ENCODE measurements at regions not wholly inside any gene's neighbourhood (a gene's known extent, or its start where the extent isn't known, plus 50 kb on each side); places are given as distances from the start of the nearest gene placed in this dataset.

GRCh38 chr3:72316501-72317279 is 531.6 kb downstream of the SHQ1 start:
- Histone ChIP-seq H3K27me3 (ENCODE audit: insufficient read depth, low read length) (no peaks in the 10 kb centered on the region), H3K14ac (ENCODE audit: insufficient read depth, low read length) (no peak overlapping the region), H2BK5ac (ENCODE audit: insufficient read length, low read length) (no peak overlapping the region), H3K9ac (ENCODE audit: extremely low read depth, insufficient read length, low read length) (no peak overlapping the region), H4K8ac (replicated peaks; ENCODE audit: insufficient read length, low read depth, low read length) (no peak overlapping the region), H3K27ac (ENCODE audit: insufficient read length, low read depth, low read length) (no peak overlapping the region), H2AFZ (ENCODE audit: low read length) (no peak overlapping the region), H2AK5ac (ENCODE audit: insufficient read length, low read length) (no peak overlapping the region), H2BK12ac (ENCODE audit: insufficient read length, low read depth, low read length) (no peak overlapping the region), H3K23ac (ENCODE audit: insufficient read length, low read depth, low read length) (no peak overlapping the region), H2BK120ac (ENCODE audit: low read depth, low read length, poor library complexity, severe bottlenecking) (no peak overlapping the region), H3K4ac (ENCODE audit: low read depth, low read length) (no peak overlapping the region), H3K18ac (ENCODE audit: insufficient read length, low read depth, low read length) (no peak overlapping the region), H3K79me2 (ENCODE audit: insufficient read depth, low read length) (no peaks in the 10 kb centered on the region), H3K9me3 (ENCODE audit: control insufficient read depth, low read depth, low read length) (no peaks in the 10 kb centered on the region), H2BK15ac (ENCODE audit: low read depth, low read length) (no peak overlapping the region), H3K4me2 (ENCODE audit: insufficient read depth, insufficient read length, low read length) (no peak overlapping the region), H2BK20ac (ENCODE audit: low read depth, low read length, poor library complexity, severe bottlenecking) (no peak overlapping the region), H3K4me1 (ENCODE audit: insufficient read depth, low read length) (no peaks in the 10 kb centered on the region), H3K56ac (ENCODE audit: insufficient read length, low read depth, low read length) (no peak overlapping the region), H4K5ac (ENCODE audit: insufficient read length, low read depth, low read length) (no peak overlapping the region), H4K91ac (ENCODE audit: insufficient read length, low read depth, low read length) (no peak overlapping the region), H3K23me2 (ENCODE audit: insufficient read length, low read depth, low read length, poor library complexity, severe bottlenecking) (no peaks in the 10 kb centered on the region), H3T11ph (ENCODE audit: low read length) (no peak overlapping the region), H3K79me1 (ENCODE audit: insufficient read depth, low read depth, low read length, poor library complexity, severe bottlenecking) (no peaks in the 10 kb centered on the region), H4K20me1 (ENCODE audit: control insufficient read depth, insufficient read depth, insufficient read length) (no peaks in the 10 kb centered on the region)
- Mint-ChIP-seq H3K4me1 (no peaks in the 10 kb centered on the region), H3K27ac (no peak overlapping the region), H3K27me3 (ENCODE audit: low read depth) (peaks cover 3% of the 10 kb centered on the region; the same call in 1 of the 2 replicates), H3K4me3 (no peak overlapping the region), H3K9me3 (no peaks in the 10 kb centered on the region), H3K36me3 (ENCODE audit: insufficient read depth in 1 of 3, low read depth in 3 of 3) (no peaks in the 10 kb centered on the region)
- no peak for DNase-seq
- no CpG with 5 or more reads among the region's 13 CpGs for WGBS (ENCODE audit: extremely low coverage, insufficient read length, low lambda C conversion rate)
- TF ChIP-seq CTCF (conservative IDR thresholded peaks at IDR 0.05): no peak

All from H9 (cell line).